Astrocyte of the spinal cord (primary cell): ENCODE measurements at regions not wholly inside any gene's neighbourhood (a gene's known extent, or its start where the extent isn't known, plus 50 kb on each side); places are given as distances from the start of the nearest gene placed in this dataset.
A peak's percentile ranks its signal among the peaks of the same experiment; 100 is the strongest.

Experiments
- DNase-seq: peaks from one replicate; pipeline ENCODE4 v3.0.0; 2011; ENCODE audit warnings: low read depth, low spot score
- H3K4me3 ChIP-seq: 2 replicates; pipeline ENCODE4 v1.5.1; 2011; ENCODE audit warnings: low read depth, mild to moderate bottlenecking, low read length, moderate library complexity
- CTCF ChIP-seq: IDR thresholded peaks from 2 replicates; pipeline ENCODE4 v1.5.1; 2012; ENCODE audit warnings: low read depth, mild to moderate bottlenecking, low read length, inconsistent platforms
- in situ Hi-C: cut with HindIII; loops from 2 replicates; pipeline ENCODE4 v1.10.0; 2017; ENCODE audit warnings: low sequenced_read_pairs

- in situ Hi-C loops: no loop called here
- no peak for DNase-seq
- no peak overlapping the region for H3K4me3 ChIP-seq
- TF ChIP-seq CTCF: no peak
Observed at GRCh38 chr17:73703917-73704316, 59.7 kb upstream of the SDK2 start.

DNA sequence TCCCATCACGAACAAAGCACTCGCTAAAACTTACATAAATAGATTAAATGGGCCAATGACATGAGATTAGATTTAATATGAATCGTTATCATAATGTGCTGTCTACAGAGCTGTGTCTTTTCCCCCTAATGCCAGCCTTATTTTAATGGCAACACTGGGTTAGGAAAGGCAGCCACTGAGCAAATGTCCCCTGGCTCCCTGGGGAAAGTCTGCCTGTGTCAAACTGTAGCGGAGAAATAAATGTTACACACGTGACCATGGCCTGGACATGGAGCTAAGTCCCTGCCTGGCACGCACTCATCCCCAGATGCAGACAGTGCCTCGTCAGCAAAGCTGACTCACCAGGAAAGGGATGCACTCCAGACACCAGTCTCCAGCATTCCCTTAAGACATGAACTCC, 61.3 kb upstream of the SDK2 start:
- in situ Hi-C loops: no loop called here
- no peak for TF ChIP-seq CTCF
- peak; percentile 14 for DNase-seq
- no peak overlapping the region for H3K4me3 ChIP-seq

DNA sequence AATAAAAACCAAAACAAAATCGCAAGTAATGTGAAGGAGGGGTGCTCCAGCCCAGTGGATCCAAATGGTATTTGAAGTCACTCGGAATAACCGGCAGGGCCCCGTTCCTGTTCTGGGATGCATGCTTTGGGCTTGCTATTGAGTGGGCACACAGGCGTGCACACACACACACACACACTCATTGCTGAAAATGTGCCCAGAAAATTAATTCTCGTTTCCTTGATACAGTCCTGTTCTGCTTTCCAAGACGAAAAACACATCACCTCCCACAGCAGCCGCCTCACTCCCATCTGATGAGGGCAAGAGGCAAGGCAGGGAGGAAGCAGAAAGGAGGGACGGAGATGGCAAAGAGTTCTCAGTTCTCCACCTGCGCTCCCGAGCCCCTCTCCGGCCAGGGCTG, 62.2 kb upstream of the SDK2 start:
- no peak overlapping the region for H3K4me3 ChIP-seq
- in situ Hi-C loops: no loop called here
- TF ChIP-seq CTCF: no peak
- no peak for DNase-seq

- no peak for TF ChIP-seq CTCF
- in situ Hi-C loops: no loop called here
- no peak overlapping the region for H3K4me3 ChIP-seq
- no peak for DNase-seq
Observed at GRCh38 chr17:73706858-73707257, 62.6 kb upstream of the SDK2 start.

GRCh38 chr17:73707358-73707757, 63.1 kb upstream of the SDK2 start:
- no peak for DNase-seq
- in situ Hi-C loops: no loop called here
- H3K4me3 ChIP-seq: no peak overlapping the region
- TF ChIP-seq CTCF: no peak

- H3K4me3 ChIP-seq: no peak overlapping the region
- peak; percentile 29 for DNase-seq
- peak; percentile 68 for TF ChIP-seq CTCF
- in situ Hi-C loops: no loop called here
Observed at GRCh38 chr17:73710095-73710592, 65.9 kb upstream of the SDK2 start.

DNA sequence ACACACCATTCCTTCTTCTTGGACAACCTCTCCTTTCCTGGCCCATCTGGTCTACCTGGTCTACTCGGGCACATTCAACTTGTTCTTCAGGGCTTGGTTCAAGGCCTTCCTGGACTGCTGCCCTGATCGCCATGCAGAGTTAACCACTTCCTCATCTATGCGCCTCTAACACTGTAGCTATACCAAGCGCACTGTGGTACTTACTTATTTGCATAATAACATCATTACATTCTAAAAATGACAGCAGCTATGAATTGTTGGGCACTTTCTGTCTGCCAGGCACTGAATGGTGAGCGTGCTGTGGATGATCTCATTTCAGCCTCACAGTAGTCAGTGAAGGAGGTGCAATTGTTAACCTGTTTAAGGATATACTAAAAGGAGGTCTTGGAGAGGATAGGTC, 66.9 kb upstream of the SDK2 start:
- in situ Hi-C loops: no loop called here
- no peak for DNase-seq
- no peak for TF ChIP-seq CTCF
- H3K4me3 ChIP-seq: no peak overlapping the region
